ENCODE measurements at regions not wholly inside any gene's neighbourhood (a gene's known extent, or its start where the extent isn't known, plus 50 kb on each side); places are given as distances from the start of the nearest gene placed in this dataset.

DNA sequence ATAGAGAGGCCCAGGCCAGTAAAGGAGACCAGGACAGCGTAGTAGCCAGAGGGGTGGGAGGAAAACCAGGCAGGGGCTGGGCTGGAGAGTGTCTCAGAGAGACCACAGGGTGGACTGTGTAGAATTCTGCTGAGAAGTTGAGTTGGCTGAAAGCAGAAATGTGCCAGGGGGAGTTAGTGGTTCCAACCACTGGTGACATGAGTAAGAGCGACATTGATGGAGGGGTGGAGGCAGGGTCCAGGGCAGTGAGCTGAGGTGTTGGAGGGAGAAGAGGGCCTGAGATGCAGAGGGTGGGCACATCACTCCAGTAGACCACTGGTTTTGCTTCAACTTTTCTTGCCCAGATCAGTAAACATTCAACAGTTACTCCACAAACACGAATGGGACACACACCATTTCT lies 106.5 kb downstream of the ASB7 start:
- Histone ChIP-seq H3K27me3 (replicated peaks; ENCODE audit: insufficient read depth, low read depth, low read length, poor library complexity) (no peaks in the 10 kb centered on the region), H3K36me3 (ENCODE audit: insufficient read depth, low read length, poor library complexity, severe bottlenecking) (no peaks in the 10 kb centered on the region), H3K27ac (ENCODE audit: low read depth, low read length, poor library complexity, severe bottlenecking) (no peak overlapping the region), H3K4me3 (ENCODE audit: low read depth, low read length, poor library complexity, severe bottlenecking) (no peak overlapping the region), H3K9me3 (ENCODE audit: low read depth, low read length, poor library complexity, severe bottlenecking) (no peaks in the 10 kb centered on the region), H3K4me1 (ENCODE audit: insufficient read depth, low read length, poor library complexity, severe bottlenecking) (no peaks in the 10 kb centered on the region)
- TF ChIP-seq EZH2 (IDR thresholded peaks at IDR 0.05; ENCODE audit: borderline replicate concordance, low read depth, low read length, poor library complexity, severe bottlenecking) = no peak
- TF ChIP-seq, protein P1, sequence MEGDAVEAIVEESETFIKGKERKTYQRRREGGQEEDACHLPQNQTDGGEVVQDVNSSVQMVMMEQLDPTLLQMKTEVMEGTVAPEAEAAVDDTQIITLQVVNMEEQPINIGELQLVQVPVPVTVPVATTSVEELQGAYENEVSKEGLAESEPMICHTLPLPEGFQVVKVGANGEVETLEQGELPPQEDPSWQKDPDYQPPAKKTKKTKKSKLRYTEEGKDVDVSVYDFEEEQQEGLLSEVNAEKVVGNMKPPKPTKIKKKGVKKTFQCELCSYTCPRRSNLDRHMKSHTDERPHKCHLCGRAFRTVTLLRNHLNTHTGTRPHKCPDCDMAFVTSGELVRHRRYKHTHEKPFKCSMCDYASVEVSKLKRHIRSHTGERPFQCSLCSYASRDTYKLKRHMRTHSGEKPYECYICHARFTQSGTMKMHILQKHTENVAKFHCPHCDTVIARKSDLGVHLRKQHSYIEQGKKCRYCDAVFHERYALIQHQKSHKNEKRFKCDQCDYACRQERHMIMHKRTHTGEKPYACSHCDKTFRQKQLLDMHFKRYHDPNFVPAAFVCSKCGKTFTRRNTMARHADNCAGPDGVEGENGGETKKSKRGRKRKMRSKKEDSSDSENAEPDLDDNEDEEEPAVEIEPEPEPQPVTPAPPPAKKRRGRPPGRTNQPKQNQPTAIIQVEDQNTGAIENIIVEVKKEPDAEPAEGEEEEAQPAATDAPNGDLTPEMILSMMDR (conservative IDR thresholded peaks at IDR 0.05; ENCODE audit: low read depth, low read length) = no peak
- BruUV-seq (replicated peaks) = no TSS peak
- DNase-seq (ENCODE audit: low spot score) = no peak
- POLR2A ChIA-PET (ENCODE audit: low non-redundant PET) = no interaction called here
- intact Hi-C loops (cut with micrococcal nuclease; ENCODE audit: unreplicated experiment) = no loop called here
- CTCF ChIA-PET = no interaction called here

- intact Hi-C loops (cut with micrococcal nuclease; ENCODE audit: unreplicated experiment) = no loop called here
- ChIA-PET POLR2A (ENCODE audit: low non-redundant PET) (no interaction called here), CTCF (no interaction called here)
- no peak overlapping the region for H3K27ac ChIP-seq (ENCODE audit: low read depth, low read length, poor library complexity, severe bottlenecking)
- DNase-seq (ENCODE audit: low spot score) = no peak
- H3K27me3 ChIP-seq (replicated peaks; ENCODE audit: insufficient read depth, low read depth, low read length, poor library complexity) = no peaks in the 10 kb centered on the region
- no peaks in the 10 kb centered on the region for H3K9me3 ChIP-seq (ENCODE audit: low read depth, low read length, poor library complexity, severe bottlenecking)
- BruUV-seq (replicated peaks) = no TSS peak
- no peaks in the 10 kb centered on the region for H3K4me1 ChIP-seq (ENCODE audit: insufficient read depth, low read length, poor library complexity, severe bottlenecking)
- no peak for TF ChIP-seq EZH2 (IDR thresholded peaks at IDR 0.05; ENCODE audit: borderline replicate concordance, low read depth, low read length, poor library complexity, severe bottlenecking)
- TF ChIP-seq, protein P1 (conservative IDR thresholded peaks at IDR 0.05; ENCODE audit: low read depth, low read length) = no peak
- H3K36me3 ChIP-seq (ENCODE audit: insufficient read depth, low read length, poor library complexity, severe bottlenecking) = no peaks in the 10 kb centered on the region
- no peak overlapping the region for H3K4me3 ChIP-seq (ENCODE audit: low read depth, low read length, poor library complexity, severe bottlenecking)
Observed at GRCh38 chr15:100710222-100710621, 107.8 kb downstream of the ASB7 start.

DNA sequence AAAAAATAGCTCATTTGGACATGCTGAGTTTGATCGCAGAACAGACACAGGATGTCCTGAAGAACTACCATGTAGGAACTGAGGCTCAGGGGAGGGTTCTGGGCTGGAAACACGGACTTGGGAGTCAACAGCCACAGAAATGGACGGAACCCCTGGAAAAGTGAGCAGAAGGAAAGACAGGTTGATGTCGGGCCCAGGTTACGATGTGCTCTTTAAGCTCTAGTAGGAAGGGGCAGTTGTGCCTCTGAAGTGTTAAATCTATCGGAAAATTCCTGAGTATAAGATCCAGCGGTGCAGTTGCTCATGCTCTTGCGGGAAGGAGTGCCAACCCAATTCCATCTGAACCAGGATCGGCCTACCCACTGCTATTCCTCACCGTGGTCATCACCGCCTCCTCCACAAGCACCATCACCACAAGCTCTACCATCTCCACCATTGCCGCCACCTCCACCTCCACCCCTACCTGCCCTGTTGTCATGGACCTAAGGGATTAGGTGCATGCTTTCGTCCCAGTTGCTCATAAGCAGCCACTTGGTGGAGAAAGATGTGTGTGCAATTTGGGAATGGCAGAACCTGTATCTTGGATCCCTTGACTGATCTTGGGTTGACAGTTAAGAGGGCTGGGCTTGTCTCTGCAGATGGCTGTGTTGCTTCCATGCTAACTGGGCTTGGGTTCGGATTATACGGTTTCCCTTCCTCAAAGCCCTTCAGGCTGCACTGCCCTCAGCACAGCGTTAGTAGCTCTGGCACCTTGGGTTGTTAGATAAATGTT lies 108.5 kb downstream of the ASB7 start:
- intact Hi-C loops (cut with micrococcal nuclease; ENCODE audit: unreplicated experiment) = no loop called here
- H3K4me1 ChIP-seq (ENCODE audit: insufficient read depth, low read length, poor library complexity, severe bottlenecking) = no peaks in the 10 kb centered on the region
- POLR2A ChIA-PET (ENCODE audit: low non-redundant PET) = no interaction called here
- BruUV-seq (replicated peaks) = no TSS peak
- H3K4me3 ChIP-seq (ENCODE audit: low read depth, low read length, poor library complexity, severe bottlenecking) = no peak overlapping the region
- H3K27ac ChIP-seq (ENCODE audit: low read depth, low read length, poor library complexity, severe bottlenecking) = no peak overlapping the region
- no peaks in the 10 kb centered on the region for H3K27me3 ChIP-seq (replicated peaks; ENCODE audit: insufficient read depth, low read depth, low read length, poor library complexity)
- H3K9me3 ChIP-seq (ENCODE audit: low read depth, low read length, poor library complexity, severe bottlenecking) = no peaks in the 10 kb centered on the region
- CTCF ChIA-PET = interaction anchor here (0.5 kb wide), 1 partner anchor 155 kb away, joined by 7 read pairs; no protein-coding TSS in a partner anchor
- TF ChIP-seq EZH2 (IDR thresholded peaks at IDR 0.05; ENCODE audit: borderline replicate concordance, low read depth, low read length, poor library complexity, severe bottlenecking) = no peak
- TF ChIP-seq, protein P1 (conservative IDR thresholded peaks at IDR 0.05; ENCODE audit: low read depth, low read length) = no peak
- H3K36me3 ChIP-seq (ENCODE audit: insufficient read depth, low read length, poor library complexity, severe bottlenecking) = no peaks in the 10 kb centered on the region
- no peak for DNase-seq (ENCODE audit: low spot score)
